ENCODE measurements at regions not wholly inside any gene's neighbourhood (a gene's known extent, or its start where the extent isn't known, plus 50 kb on each side); places are given as distances from the start of the nearest gene placed in this dataset.

DNA sequence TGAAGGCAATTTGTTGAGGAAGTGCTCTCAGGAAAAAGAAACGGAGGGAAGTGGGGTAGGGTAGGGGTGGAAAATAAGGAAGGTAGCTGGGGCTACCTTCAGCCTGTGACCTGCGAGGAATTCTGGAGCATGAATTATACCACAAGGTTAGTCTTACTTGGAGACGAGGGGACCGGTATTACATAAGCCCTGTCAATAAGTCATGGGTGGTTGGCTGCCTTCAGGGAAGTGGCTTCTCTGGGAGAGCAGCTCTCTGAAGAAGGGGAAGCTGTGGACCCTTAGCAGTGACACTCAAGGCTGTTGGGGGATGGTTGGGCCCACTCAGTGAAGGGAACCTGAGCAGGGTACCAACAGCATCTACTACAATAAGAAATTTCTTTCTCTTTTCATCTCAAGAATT lies 111.3 kb downstream of the TNFSF18 start:
- no peaks in the 10 kb centered on the region for H4K20me1 ChIP-seq (ENCODE audit: insufficient read depth, low read length)
- H3K4me1 ChIP-seq (ENCODE audit: insufficient read depth, low read length, severe bottlenecking): no peaks in the 10 kb centered on the region
- no peak overlapping the region for H3K27ac ChIP-seq (ENCODE audit: low read depth, low read length, poor library complexity, severe bottlenecking)
- no peaks in the 10 kb centered on the region for H3K27me3 ChIP-seq (ENCODE audit: insufficient read depth, low read length)
- H3K4me2 ChIP-seq (ENCODE audit: low read length): no peak overlapping the region
- H2AFZ ChIP-seq (ENCODE audit: low read length): no peak overlapping the region
- H3K79me2 ChIP-seq (ENCODE audit: insufficient read depth, low read length): no peaks in the 10 kb centered on the region
- TF ChIP-seq, protein P1, sequence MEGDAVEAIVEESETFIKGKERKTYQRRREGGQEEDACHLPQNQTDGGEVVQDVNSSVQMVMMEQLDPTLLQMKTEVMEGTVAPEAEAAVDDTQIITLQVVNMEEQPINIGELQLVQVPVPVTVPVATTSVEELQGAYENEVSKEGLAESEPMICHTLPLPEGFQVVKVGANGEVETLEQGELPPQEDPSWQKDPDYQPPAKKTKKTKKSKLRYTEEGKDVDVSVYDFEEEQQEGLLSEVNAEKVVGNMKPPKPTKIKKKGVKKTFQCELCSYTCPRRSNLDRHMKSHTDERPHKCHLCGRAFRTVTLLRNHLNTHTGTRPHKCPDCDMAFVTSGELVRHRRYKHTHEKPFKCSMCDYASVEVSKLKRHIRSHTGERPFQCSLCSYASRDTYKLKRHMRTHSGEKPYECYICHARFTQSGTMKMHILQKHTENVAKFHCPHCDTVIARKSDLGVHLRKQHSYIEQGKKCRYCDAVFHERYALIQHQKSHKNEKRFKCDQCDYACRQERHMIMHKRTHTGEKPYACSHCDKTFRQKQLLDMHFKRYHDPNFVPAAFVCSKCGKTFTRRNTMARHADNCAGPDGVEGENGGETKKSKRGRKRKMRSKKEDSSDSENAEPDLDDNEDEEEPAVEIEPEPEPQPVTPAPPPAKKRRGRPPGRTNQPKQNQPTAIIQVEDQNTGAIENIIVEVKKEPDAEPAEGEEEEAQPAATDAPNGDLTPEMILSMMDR (IDR thresholded peaks at IDR 0.05; ENCODE audit: low read length): no peak
- no peak for TF ChIP-seq EZH2 (IDR thresholded peaks at IDR 0.05; ENCODE audit: borderline replicate concordance, low read length)
- H3K36me3 ChIP-seq (ENCODE audit: insufficient read depth, low read length): no peaks in the 10 kb centered on the region
- H3K9me3 ChIP-seq (ENCODE audit: low read length): no peaks in the 10 kb centered on the region
- H3F3A ChIP-seq (ENCODE audit: insufficient read depth, low read length): no peaks in the 10 kb centered on the region
- H3K9me2 ChIP-seq (ENCODE audit: low read depth, low read length): no peaks in the 10 kb centered on the region
- no peak overlapping the region for H3K4me3 ChIP-seq (ENCODE audit: low read depth, low read length, poor library complexity, severe bottlenecking)
- H3K9ac ChIP-seq (ENCODE audit: low read length): no peak overlapping the region

DNA sequence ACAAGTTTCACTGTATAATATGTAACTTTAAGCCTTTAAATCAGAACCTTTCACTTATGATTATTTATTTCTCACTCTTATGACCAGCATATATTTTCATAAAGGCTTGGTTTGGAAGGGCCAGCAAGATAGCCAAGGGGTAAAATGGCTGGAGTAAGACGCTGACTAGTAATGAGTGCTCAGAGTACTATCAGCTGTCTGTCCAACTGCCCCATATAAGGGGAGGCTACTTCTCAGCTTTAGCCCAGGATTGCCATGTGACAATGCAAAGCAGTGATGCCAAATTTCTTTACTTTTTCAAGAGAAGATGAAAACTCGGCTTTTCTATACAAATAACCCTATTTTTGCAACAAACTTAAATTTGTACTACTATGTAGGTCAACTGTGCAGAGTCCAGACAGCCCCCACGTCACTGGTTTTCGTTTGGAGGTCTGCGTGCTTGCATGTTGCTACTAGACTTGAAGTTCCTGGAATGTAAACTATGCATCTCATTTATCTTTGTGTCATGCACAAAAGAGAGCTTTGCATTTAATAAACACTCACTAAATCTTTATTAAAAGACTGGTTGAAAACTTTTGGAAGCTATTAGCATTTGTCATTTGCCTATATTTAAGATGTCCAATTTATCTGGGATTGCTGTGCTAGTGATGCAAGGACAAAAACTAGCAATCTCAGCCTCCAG lies 110.4 kb downstream of the TNFSF18 start:
- no peaks in the 10 kb centered on the region for H3K27me3 ChIP-seq (ENCODE audit: insufficient read depth, low read length)
- no peak overlapping the region for H2AFZ ChIP-seq (ENCODE audit: low read length)
- H3K4me1 ChIP-seq (ENCODE audit: insufficient read depth, low read length, severe bottlenecking): no peaks in the 10 kb centered on the region
- H4K20me1 ChIP-seq (ENCODE audit: insufficient read depth, low read length): no peaks in the 10 kb centered on the region
- no peaks in the 10 kb centered on the region for H3K36me3 ChIP-seq (ENCODE audit: insufficient read depth, low read length)
- no peaks in the 10 kb centered on the region for H3F3A ChIP-seq (ENCODE audit: insufficient read depth, low read length)
- no peak overlapping the region for H3K4me2 ChIP-seq (ENCODE audit: low read length)
- H3K79me2 ChIP-seq (ENCODE audit: insufficient read depth, low read length): no peaks in the 10 kb centered on the region
- H3K9me2 ChIP-seq (ENCODE audit: low read depth, low read length): no peaks in the 10 kb centered on the region
- no peaks in the 10 kb centered on the region for H3K9me3 ChIP-seq (ENCODE audit: low read length)
- H3K27ac ChIP-seq (ENCODE audit: low read depth, low read length, poor library complexity, severe bottlenecking): no peak overlapping the region
- TF ChIP-seq, protein P1 (IDR thresholded peaks at IDR 0.05; ENCODE audit: low read length): no peak
- TF ChIP-seq EZH2 (IDR thresholded peaks at IDR 0.05; ENCODE audit: borderline replicate concordance, low read length): no peak
- H3K4me3 ChIP-seq (ENCODE audit: low read depth, low read length, poor library complexity, severe bottlenecking): no peak overlapping the region
- H3K9ac ChIP-seq (ENCODE audit: low read length): no peak overlapping the region

DNA sequence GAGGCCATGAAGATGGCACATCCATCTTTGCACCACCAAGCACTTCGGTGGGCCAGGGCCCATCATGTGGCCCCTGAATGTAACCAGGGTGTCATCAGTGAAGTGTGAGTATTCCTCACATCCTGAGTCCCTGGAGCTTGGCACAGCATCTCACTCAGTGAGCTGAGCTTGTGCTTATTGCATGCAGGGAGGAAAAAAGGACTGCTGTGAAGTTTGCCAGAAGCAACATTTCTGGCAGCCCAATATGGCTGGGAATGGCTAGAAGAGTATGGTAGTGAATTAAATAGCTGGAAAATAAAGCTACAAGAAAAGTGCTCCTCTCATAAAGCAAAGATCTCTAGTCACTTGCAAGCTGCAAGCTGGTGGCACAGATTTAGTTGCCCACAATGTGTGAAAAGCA lies 109.3 kb downstream of the TNFSF18 start:
- no peak for TF ChIP-seq EZH2 (IDR thresholded peaks at IDR 0.05; ENCODE audit: borderline replicate concordance, low read length)
- TF ChIP-seq, protein P1 (IDR thresholded peaks at IDR 0.05; ENCODE audit: low read length): no peak
- H2AFZ ChIP-seq (ENCODE audit: low read length): no peak overlapping the region
- H3K4me1 ChIP-seq (ENCODE audit: insufficient read depth, low read length, severe bottlenecking): no peaks in the 10 kb centered on the region
- H3K9me3 ChIP-seq (ENCODE audit: low read length): no peaks in the 10 kb centered on the region
- H3K36me3 ChIP-seq (ENCODE audit: insufficient read depth, low read length): no peaks in the 10 kb centered on the region
- no peak overlapping the region for H3K27ac ChIP-seq (ENCODE audit: low read depth, low read length, poor library complexity, severe bottlenecking)
- no peak overlapping the region for H3K4me2 ChIP-seq (ENCODE audit: low read length)
- no peaks in the 10 kb centered on the region for H4K20me1 ChIP-seq (ENCODE audit: insufficient read depth, low read length)
- H3K9ac ChIP-seq (ENCODE audit: low read length): no peak overlapping the region
- H3K4me3 ChIP-seq (ENCODE audit: low read depth, low read length, poor library complexity, severe bottlenecking): no peak overlapping the region
- no peaks in the 10 kb centered on the region for H3K9me2 ChIP-seq (ENCODE audit: low read depth, low read length)
- H3K79me2 ChIP-seq (ENCODE audit: insufficient read depth, low read length): no peaks in the 10 kb centered on the region
- H3F3A ChIP-seq (ENCODE audit: insufficient read depth, low read length): no peaks in the 10 kb centered on the region
- H3K27me3 ChIP-seq (ENCODE audit: insufficient read depth, low read length): no peaks in the 10 kb centered on the region
